A673 (cell line): ENCODE measurements at regions not wholly inside any gene's neighbourhood (a gene's known extent, or its start where the extent isn't known, plus 50 kb on each side); places are given as distances from the start of the nearest gene placed in this dataset.

Experiments used
- BruUV-seq: library from RNA; stranded (reverse); fragments of 400-500 nt; replicated peaks from 2 replicates; lab custom pipeline; 2021; lab: Mats Ljungman, UMichigan
- CTCF ChIA-PET: fragments of 300-600 bp; sonication (Branson Sonifier 250); formaldehyde crosslinking; loops from one replicate; lab custom pipeline; 2022; ENCODE audit warnings: antibody characterized with exemption; lab: Charles Lee
- POLR2A ChIA-PET: fragments of 300-600 bp; sonication (Branson Sonifier 250); formaldehyde crosslinking; loops from one replicate; lab custom pipeline; 2022; ENCODE audit warnings: antibody characterized with exemption; ENCODE audit not compliant: low non-redundant PET; lab: Charles Lee
- DNase-seq: peaks from one replicate; pipeline ENCODE4 v3.0.0-alpha.2; 2015; ENCODE audit warnings: low spot score
- H3K27ac ChIP-seq: fragments of 200-600 bp; sonication (generic); 2 replicates; pipeline ENCODE4 v1.5.1; 2016; ENCODE audit warnings: mixed run types, low read depth, mild to moderate bottlenecking, mixed read lengths, antibody characterized with exemption, low read length; ENCODE audit not compliant: poor library complexity, severe bottlenecking
- H3K27me3 ChIP-seq: fragments of 200-600 bp; sonication (generic); replicated peaks from 2 replicates; pipeline ENCODE4 v1.6.1; 2017; ENCODE audit warnings: mixed run types, low read depth, mild to moderate bottlenecking, mixed read lengths, antibody characterized with exemption, low read length; ENCODE audit not compliant: insufficient read depth, poor library complexity
- H3K36me3 ChIP-seq: fragments of 200-600 bp; sonication (generic); 2 replicates; pipeline ENCODE4 v1.6.1; 2016; ENCODE audit warnings: mixed run types, mild to moderate bottlenecking, mixed read lengths, antibody characterized with exemption, low read length; ENCODE audit not compliant: insufficient read depth, poor library complexity, severe bottlenecking
- H3K4me1 ChIP-seq: fragments of 200-600 bp; sonication (generic); 2 replicates; pipeline ENCODE4 v1.6.1; 2017; ENCODE audit warnings: mixed run types, mild to moderate bottlenecking, mixed read lengths, antibody characterized with exemption, low read length; ENCODE audit not compliant: insufficient read depth, poor library complexity, severe bottlenecking
- H3K4me3 ChIP-seq: fragments of 200-600 bp; sonication (generic); 2 replicates; pipeline ENCODE4 v1.5.1; 2016; ENCODE audit warnings: low read depth, mixed run types, mild to moderate bottlenecking, mixed read lengths, low read length; ENCODE audit not compliant: poor library complexity, severe bottlenecking
- H3K9me3 ChIP-seq: fragments of 200-600 bp; sonication (generic); 2 replicates; pipeline ENCODE4 v1.6.1; 2016; ENCODE audit warnings: mixed run types, low read depth, mild to moderate bottlenecking, mixed read lengths, antibody characterized with exemption, low read length; ENCODE audit not compliant: poor library complexity, severe bottlenecking
- CTCF ChIP-seq: fragments of 300-800, 200-600 bp; sonication (generic); conservative IDR thresholded peaks from 2 replicates; pipeline ENCODE4 v1.5.1; 2017; ENCODE audit warnings: low read depth, mild to moderate bottlenecking, antibody characterized with exemption, low read length, moderate library complexity, mixed read lengths
- EZH2 ChIP-seq: fragments of 200-600 bp; sonication (generic); IDR thresholded peaks from 2 replicates; pipeline ENCODE4 v1.6.1; 2017; ENCODE audit warnings: borderline replicate concordance, low read depth, mild to moderate bottlenecking, mixed read lengths, antibody characterized with exemption, low read length; ENCODE audit not compliant: poor library complexity, severe bottlenecking
- intact Hi-C: fragments of 100-400 bp; cut with micrococcal nuclease; formaldehyde crosslinking; loops from one replicate; pipeline ENCODE4 v1.10.0; 2022; ENCODE audit not compliant: unreplicated experiment

- intact Hi-C loops = no loop called here
- POLR2A ChIA-PET = no interaction called here
- no peaks in the 10 kb centered on the region for H3K27me3 ChIP-seq
- no peaks in the 10 kb centered on the region for H3K9me3 ChIP-seq
- H3K27ac ChIP-seq = no peak overlapping the region
- no TSS peak for BruUV-seq
- TF ChIP-seq CTCF = no peak
- TF ChIP-seq EZH2 = no peak
- DNase-seq = no peak
- H3K4me1 ChIP-seq = no peaks in the 10 kb centered on the region
- H3K4me3 ChIP-seq = no peak overlapping the region
- CTCF ChIA-PET = no interaction called here
- no peaks in the 10 kb centered on the region for H3K36me3 ChIP-seq
These were observed 353.2 kb upstream of the KLF6 start for GRCh38 chr10:4138146-4138721.

GRCh38 chr10:4137299-4137698, 352.3 kb upstream of the KLF6 start:
- no peaks in the 10 kb centered on the region for H3K36me3 ChIP-seq
- POLR2A ChIA-PET = no interaction called here
- intact Hi-C loops = no loop called here
- CTCF ChIA-PET = no interaction called here
- no peak overlapping the region for H3K4me3 ChIP-seq
- no peaks in the 10 kb centered on the region for H3K27me3 ChIP-seq
- BruUV-seq = no TSS peak
- no peak for DNase-seq
- peaks cover 1% of the 10 kb centered on the region for H3K4me1 ChIP-seq
- TF ChIP-seq CTCF (no peak), EZH2 (no peak)
- H3K9me3 ChIP-seq = no peaks in the 10 kb centered on the region
- H3K27ac ChIP-seq = no peak overlapping the region

- TF ChIP-seq CTCF = no peak
- TF ChIP-seq EZH2 = no peak
- BruUV-seq = no TSS peak
- Histone ChIP-seq H3K4me3 (no peak overlapping the region), H3K36me3 (no peaks in the 10 kb centered on the region), H3K27me3 (no peaks in the 10 kb centered on the region), H3K9me3 (no peaks in the 10 kb centered on the region), H3K27ac (no peak overlapping the region), H3K4me1 (peaks cover 10% of the 10 kb centered on the region)
- DNase-seq = no peak
- ChIA-PET CTCF (no interaction called here), POLR2A (no interaction called here)
- intact Hi-C loops = no loop called here
These were observed 351.1 kb upstream of the KLF6 start for GRCh38 chr10:4136121-4136520.
